Calu3 (cell line): ENCODE measurements at regions not wholly inside any gene's neighbourhood (a gene's known extent, or its start where the extent isn't known, plus 50 kb on each side); places are given as distances from the start of the nearest gene placed in this dataset.

ENCODE experiments used
- BruUV-seq: library from RNA; stranded (reverse); fragments of 400-500 nt; replicated peaks from 2 replicates; lab custom pipeline; 2021; lab: Mats Ljungman, UMichigan
- CTCF ChIA-PET: fragments of 300-600 bp; sonication (Branson Sonifier 250); formaldehyde crosslinking; loops from one replicate; lab custom pipeline; 2022; ENCODE audit warnings: antibody characterized with exemption; lab: Charles Lee
- DNase-seq: peaks from one replicate; pipeline ENCODE4 v3.0.0; 2022
- H3K27ac Mint-ChIP-seq: one replicate; pipeline ENCODE4 v1.8.0; 2022; ENCODE audit warnings: mixed read lengths; ENCODE audit not compliant: unreplicated experiment
- H3K27me3 Mint-ChIP-seq: one replicate; pipeline ENCODE4 v1.8.0; 2022; ENCODE audit warnings: mixed read lengths; ENCODE audit not compliant: unreplicated experiment
- H3K36me3 Mint-ChIP-seq: one replicate; pipeline ENCODE4 v1.8.0; 2022; ENCODE audit warnings: mild to moderate bottlenecking, moderate library complexity, mixed read lengths; ENCODE audit not compliant: insufficient read depth, unreplicated experiment
- H3K4me1 Mint-ChIP-seq: one replicate; pipeline ENCODE4 v1.8.0; 2022; ENCODE audit warnings: mild to moderate bottlenecking, low read depth, mixed read lengths; ENCODE audit not compliant: unreplicated experiment
- H3K4me3 Mint-ChIP-seq: one replicate; pipeline ENCODE4 v1.8.0; 2022; ENCODE audit warnings: mild to moderate bottlenecking, low read depth, moderate library complexity, mixed read lengths; ENCODE audit not compliant: unreplicated experiment
- H3K9me3 Mint-ChIP-seq: one replicate; pipeline ENCODE4 v1.8.0; 2022; ENCODE audit warnings: low read depth, mixed read lengths; ENCODE audit not compliant: unreplicated experiment
- CTCF ChIP-seq: fragments of 200-600 bp; IDR thresholded peaks from one replicate; pipeline ENCODE4 v1.8.0; 2022; ENCODE audit warnings: antibody characterized with exemption; ENCODE audit not compliant: unreplicated experiment
- intact Hi-C: fragments of 100-400 bp; cut with micrococcal nuclease; formaldehyde crosslinking; loops from one replicate; pipeline ENCODE4 v1.10.0; 2022; ENCODE audit not compliant: unreplicated experiment

- DNase-seq, result no peak
- TF ChIP-seq CTCF, result no peak
- no peak overlapping the region for H3K27ac Mint-ChIP-seq
- no TSS peak for BruUV-seq
- intact Hi-C loops, result no loop called here
- H3K4me3 Mint-ChIP-seq, result no peak overlapping the region
- no peaks in the 10 kb centered on the region for H3K36me3 Mint-ChIP-seq
- no peaks in the 10 kb centered on the region for H3K27me3 Mint-ChIP-seq
- H3K9me3 Mint-ChIP-seq, result peaks cover 3% of the 10 kb centered on the region
- CTCF ChIA-PET, result no interaction called here
- H3K4me1 Mint-ChIP-seq, result no peaks in the 10 kb centered on the region
Observed at GRCh38 chr6:112841553-112842329, 494.6 kb downstream of the RFPL4B start.

GRCh38 chr6:112842330-112842685 is 495.2 kb downstream of the RFPL4B start:
- CTCF ChIA-PET, result no interaction called here
- no peaks in the 10 kb centered on the region for H3K4me1 Mint-ChIP-seq
- no TSS peak for BruUV-seq
- TF ChIP-seq CTCF, result no peak
- no peaks in the 10 kb centered on the region for H3K27me3 Mint-ChIP-seq
- no peak overlapping the region for H3K4me3 Mint-ChIP-seq
- intact Hi-C loops, result no loop called here
- peaks cover 3% of the 10 kb centered on the region for H3K9me3 Mint-ChIP-seq
- no peak for DNase-seq
- no peaks in the 10 kb centered on the region for H3K36me3 Mint-ChIP-seq
- no peak overlapping the region for H3K27ac Mint-ChIP-seq

GRCh38 chr6:112846681-112847080 is 499.6 kb downstream of the RFPL4B start:
- Mint-ChIP-seq H3K27ac (no peak overlapping the region), H3K36me3 (no peaks in the 10 kb centered on the region), H3K4me3 (no peak overlapping the region), H3K27me3 (no peaks in the 10 kb centered on the region), H3K9me3 (peaks cover 3% of the 10 kb centered on the region), H3K4me1 (no peaks in the 10 kb centered on the region)
- intact Hi-C loops, result no loop called here
- no peak for TF ChIP-seq CTCF
- no peak for DNase-seq
- CTCF ChIA-PET, result no interaction called here
- no TSS peak for BruUV-seq

DNA sequence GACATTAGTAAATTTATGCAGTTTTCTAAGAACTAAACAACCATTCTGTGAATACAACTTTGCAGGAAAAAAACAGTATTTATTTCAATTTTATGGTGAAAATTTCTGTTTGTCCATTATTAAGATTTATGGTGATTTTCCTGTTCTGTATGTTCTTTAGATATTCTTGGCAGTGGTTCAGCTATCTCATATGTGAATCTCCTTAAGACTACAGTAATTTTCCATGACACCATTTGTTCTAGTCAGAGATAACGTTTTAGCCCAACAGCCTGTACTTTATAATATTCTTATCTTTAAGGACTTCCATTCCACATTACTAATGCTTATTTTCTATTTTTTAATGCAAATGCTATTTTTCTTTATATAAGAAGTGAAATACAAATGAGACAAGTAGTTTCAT is 504.0 kb downstream of the RFPL4B start:
- H3K27ac Mint-ChIP-seq, result no peak overlapping the region
- no peaks in the 10 kb centered on the region for H3K36me3 Mint-ChIP-seq
- no peaks in the 10 kb centered on the region for H3K9me3 Mint-ChIP-seq
- DNase-seq, result no peak
- TF ChIP-seq CTCF, result no peak
- H3K27me3 Mint-ChIP-seq, result no peaks in the 10 kb centered on the region
- intact Hi-C loops, result loop anchor here (10.0 kb wide), 1 partner anchor 206 kb away; no protein-coding TSS in a partner anchor
- H3K4me3 Mint-ChIP-seq, result no peak overlapping the region
- no peaks in the 10 kb centered on the region for H3K4me1 Mint-ChIP-seq
- no TSS peak for BruUV-seq
- CTCF ChIA-PET, result no interaction called here
